SU-DHL-6 (cell line): ENCODE measurements at regions not wholly inside any gene's neighbourhood (a gene's known extent, or its start where the extent isn't known, plus 50 kb on each side); places are given as distances from the start of the nearest gene placed in this dataset.

Experiments
- H2AFZ ChIP-seq: fragments of 200-600 bp; sonication (generic); 2 replicates; pipeline ENCODE4 v1.6.1; 2014; ENCODE audit warnings: low read depth, mild to moderate bottlenecking, moderate library complexity, mixed read lengths, antibody characterized with exemption, low read length; ENCODE audit not compliant: severe bottlenecking
- H3F3A ChIP-seq: fragments of 200-600 bp; shearing (Covaris generic); 2 replicates; pipeline ENCODE4 v1.6.0; 2016; ENCODE audit warnings: antibody characterized with exemption, mild to moderate bottlenecking; ENCODE audit not compliant: insufficient read depth
- H3K27ac ChIP-seq: fragments of 200-600 bp; sonication (generic); 2 replicates; pipeline ENCODE4 v1.5.1; 2016; ENCODE audit warnings: low read depth, mild to moderate bottlenecking, low read length, moderate library complexity, mixed read lengths
- H3K27me3 ChIP-seq: fragments of 200-600 bp; sonication (generic), shearing (Covaris generic); 2 replicates; pipeline ENCODE4 v1.6.0; 2014; ENCODE audit warnings: mild to moderate bottlenecking, low read length
- H3K36me3 ChIP-seq: fragments of 200-600 bp; sonication (generic); 2 replicates; pipeline ENCODE4 v1.6.1; 2014; ENCODE audit warnings: mild to moderate bottlenecking, low read length, mixed read lengths
- H3K4me2 ChIP-seq: fragments of 300-600, 200-600 bp; shearing (Covaris generic), sonication (generic); 2 replicates; pipeline ENCODE4 v1.6.0; 2014; ENCODE audit warnings: low read length, low read depth, mild to moderate bottlenecking; ENCODE audit not compliant: poor library complexity, severe bottlenecking
- H3K4me3 ChIP-seq: fragments of 200-600 bp; sonication (generic); 2 replicates; pipeline ENCODE4 v1.5.1; 2014; ENCODE audit warnings: antibody characterized with exemption, low read length, mild to moderate bottlenecking, mixed read lengths; ENCODE audit not compliant: insufficient read depth, poor library complexity, severe bottlenecking
- H3K79me2 ChIP-seq: fragments of 200-600 bp; sonication (generic); 2 replicates; pipeline ENCODE4 v1.6.1; 2014; ENCODE audit warnings: mild to moderate bottlenecking, low read length, moderate library complexity; ENCODE audit not compliant: insufficient read depth
- H3K9ac ChIP-seq: fragments of 200-600 bp; sonication (generic); 2 replicates; pipeline ENCODE4 v1.7.0; 2014; ENCODE audit warnings: mild to moderate bottlenecking, low read length
- H3K9me2 ChIP-seq: fragments of 200-600 bp; sonication (generic); replicated peaks from 2 replicates; pipeline ENCODE4 v1.6.1; 2014; ENCODE audit warnings: low read length; ENCODE audit not compliant: insufficient read depth
- H3K9me3 ChIP-seq: fragments of 200-600 bp; sonication (generic); 2 replicates; pipeline ENCODE4 v1.6.1; 2014; ENCODE audit warnings: low read length, mixed read lengths; ENCODE audit not compliant: insufficient read depth
- H4K20me1 ChIP-seq: fragments of 200-600 bp; sonication (generic); 2 replicates; pipeline ENCODE4 v1.6.1; 2014; ENCODE audit warnings: low read depth, mild to moderate bottlenecking, antibody characterized with exemption, low read length, moderate library complexity, mixed read lengths
- EZH2phosphoT487 ChIP-seq: fragments of 200-600 bp; sonication (generic), shearing (Covaris generic); conservative IDR thresholded peaks from 2 replicates; pipeline ENCODE4 v1.6.1; 2018; ENCODE audit warnings: mild to moderate bottlenecking, antibody characterized with exemption, low read length, moderate library complexity, mixed read lengths
- TF ChIP-seq, protein P1 (sequence below): fragments of 200-600 bp; sonication (generic); IDR thresholded peaks from one replicate; pipeline ENCODE4 v1.5.1; 2017; ENCODE audit warnings: antibody characterized with exemption, mild to moderate bottlenecking, low read length, moderate library complexity; ENCODE audit not compliant: insufficient read depth, poor library complexity, severe bottlenecking

DNA sequence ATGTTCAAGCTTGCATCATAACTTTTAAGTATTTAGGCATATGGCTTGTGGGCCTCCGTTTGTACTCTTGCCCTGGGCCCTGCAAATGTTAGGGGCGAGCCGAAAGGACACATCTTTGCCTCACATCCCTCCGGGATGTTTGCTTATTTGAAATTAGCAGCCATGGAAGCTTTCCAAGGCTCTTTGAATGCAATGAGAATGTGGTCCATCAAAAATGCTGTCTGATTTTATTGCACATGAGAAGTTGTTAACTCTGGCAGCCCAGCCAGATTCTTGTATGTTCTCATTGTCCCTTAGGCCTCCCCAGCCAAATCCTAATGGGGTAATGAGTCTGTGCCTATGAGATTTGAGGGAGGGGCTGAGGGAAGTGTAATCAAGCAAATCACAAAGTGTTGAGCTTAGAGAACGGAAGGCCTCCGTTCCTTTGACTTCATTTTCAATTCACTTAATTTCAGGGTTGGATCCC is 261.2 kb upstream of the MARCKS start:
- no peaks in the 10 kb centered on the region for H3K79me2 ChIP-seq
- no peak for TF ChIP-seq EZH2phosphoT487
- TF ChIP-seq, protein P1, sequence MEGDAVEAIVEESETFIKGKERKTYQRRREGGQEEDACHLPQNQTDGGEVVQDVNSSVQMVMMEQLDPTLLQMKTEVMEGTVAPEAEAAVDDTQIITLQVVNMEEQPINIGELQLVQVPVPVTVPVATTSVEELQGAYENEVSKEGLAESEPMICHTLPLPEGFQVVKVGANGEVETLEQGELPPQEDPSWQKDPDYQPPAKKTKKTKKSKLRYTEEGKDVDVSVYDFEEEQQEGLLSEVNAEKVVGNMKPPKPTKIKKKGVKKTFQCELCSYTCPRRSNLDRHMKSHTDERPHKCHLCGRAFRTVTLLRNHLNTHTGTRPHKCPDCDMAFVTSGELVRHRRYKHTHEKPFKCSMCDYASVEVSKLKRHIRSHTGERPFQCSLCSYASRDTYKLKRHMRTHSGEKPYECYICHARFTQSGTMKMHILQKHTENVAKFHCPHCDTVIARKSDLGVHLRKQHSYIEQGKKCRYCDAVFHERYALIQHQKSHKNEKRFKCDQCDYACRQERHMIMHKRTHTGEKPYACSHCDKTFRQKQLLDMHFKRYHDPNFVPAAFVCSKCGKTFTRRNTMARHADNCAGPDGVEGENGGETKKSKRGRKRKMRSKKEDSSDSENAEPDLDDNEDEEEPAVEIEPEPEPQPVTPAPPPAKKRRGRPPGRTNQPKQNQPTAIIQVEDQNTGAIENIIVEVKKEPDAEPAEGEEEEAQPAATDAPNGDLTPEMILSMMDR, result no peak
- no peaks in the 10 kb centered on the region for H3F3A ChIP-seq
- no peak overlapping the region for H3K4me3 ChIP-seq
- H4K20me1 ChIP-seq, result no peaks in the 10 kb centered on the region
- no peak overlapping the region for H3K4me2 ChIP-seq
- H3K27ac ChIP-seq, result no peak overlapping the region
- H3K36me3 ChIP-seq, result no peaks in the 10 kb centered on the region
- no peak overlapping the region for H3K9ac ChIP-seq
- no peaks in the 10 kb centered on the region for H3K9me2 ChIP-seq
- no peak overlapping the region for H2AFZ ChIP-seq
- H3K9me3 ChIP-seq, result no peaks in the 10 kb centered on the region
- no peaks in the 10 kb centered on the region for H3K27me3 ChIP-seq

GRCh38 chr6:113596387-113597230 is 260.5 kb upstream of the MARCKS start:
- no peak overlapping the region for H2AFZ ChIP-seq
- H3K36me3 ChIP-seq, result no peaks in the 10 kb centered on the region
- no peak overlapping the region for H3K27ac ChIP-seq
- no peaks in the 10 kb centered on the region for H4K20me1 ChIP-seq
- no peak overlapping the region for H3K9ac ChIP-seq
- TF ChIP-seq EZH2phosphoT487, result no peak
- no peaks in the 10 kb centered on the region for H3K79me2 ChIP-seq
- no peaks in the 10 kb centered on the region for H3K9me3 ChIP-seq
- no peak overlapping the region for H3K4me3 ChIP-seq
- no peaks in the 10 kb centered on the region for H3K9me2 ChIP-seq
- H3F3A ChIP-seq, result no peaks in the 10 kb centered on the region
- no peak overlapping the region for H3K4me2 ChIP-seq
- H3K27me3 ChIP-seq, result no peaks in the 10 kb centered on the region

- Histone ChIP-seq H3K4me2 (no peak overlapping the region), H3K27ac (no peak overlapping the region), H3K9me3 (no peaks in the 10 kb centered on the region), H3F3A (no peaks in the 10 kb centered on the region), H3K9ac (no peak overlapping the region), H3K79me2 (no peaks in the 10 kb centered on the region), H2AFZ (no peak overlapping the region), H3K4me3 (no peak overlapping the region), H3K9me2 (no peaks in the 10 kb centered on the region), H4K20me1 (no peaks in the 10 kb centered on the region), H3K27me3 (no peaks in the 10 kb centered on the region), H3K36me3 (no peaks in the 10 kb centered on the region)
- no peak for TF ChIP-seq EZH2phosphoT487
- TF ChIP-seq, protein P1, result no peak
Observed at GRCh38 chr6:113597231-113597583, 259.9 kb upstream of the MARCKS start.

GRCh38 chr6:113598786-113599185 is 258.4 kb upstream of the MARCKS start:
- Histone ChIP-seq H4K20me1 (no peaks in the 10 kb centered on the region), H3K9ac (no peak overlapping the region), H3K9me2 (no peaks in the 10 kb centered on the region), H3K27ac (no peak overlapping the region), H2AFZ (no peak overlapping the region), H3K4me3 (no peak overlapping the region), H3F3A (no peaks in the 10 kb centered on the region), H3K9me3 (no peaks in the 10 kb centered on the region), H3K27me3 (no peaks in the 10 kb centered on the region), H3K36me3 (no peaks in the 10 kb centered on the region), H3K79me2 (no peaks in the 10 kb centered on the region), H3K4me2 (no peak overlapping the region)
- no peak for TF ChIP-seq EZH2phosphoT487
- TF ChIP-seq, protein P1, result no peak
